HG03196 (cell line): ENCODE measurements at regions not wholly inside any gene's neighbourhood (a gene's known extent, or its start where the extent isn't known, plus 50 kb on each side); places are given as distances from the start of the nearest gene placed in this dataset.

Experiments used
- ATAC-seq: cut with Tn5 transposase; IDR thresholded peaks from one replicate; pipeline ENCODE4 v1.9.1; 2021; ENCODE audit not compliant: unreplicated experiment

DNA sequence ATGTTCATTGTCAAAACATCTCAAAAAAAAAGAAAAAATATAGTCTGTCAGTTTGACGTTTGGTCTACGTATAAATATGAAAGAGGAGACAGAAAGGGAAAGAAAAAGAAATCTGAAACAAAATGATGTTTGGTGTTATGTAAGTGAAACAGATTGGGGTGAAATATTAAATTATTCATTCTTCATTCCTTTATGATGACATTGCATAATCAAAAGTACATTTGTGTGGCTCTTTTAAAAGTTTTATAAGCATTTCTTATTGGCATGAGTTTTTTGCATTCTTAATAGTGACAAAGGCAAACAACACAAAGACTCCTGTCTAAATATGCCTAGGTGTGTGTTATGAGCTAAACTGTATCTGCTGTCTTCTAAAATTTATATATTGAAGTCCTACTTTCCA, 232.6 kb downstream of the EFNB2 start:
- no peak for ATAC-seq

GRCh38 chr13:106302011-106302410, 233.5 kb downstream of the EFNB2 start:
- no peak for ATAC-seq

- no peak for ATAC-seq
Observed at GRCh38 chr13:106299621-106300020, 235.8 kb downstream of the EFNB2 start.

DNA sequence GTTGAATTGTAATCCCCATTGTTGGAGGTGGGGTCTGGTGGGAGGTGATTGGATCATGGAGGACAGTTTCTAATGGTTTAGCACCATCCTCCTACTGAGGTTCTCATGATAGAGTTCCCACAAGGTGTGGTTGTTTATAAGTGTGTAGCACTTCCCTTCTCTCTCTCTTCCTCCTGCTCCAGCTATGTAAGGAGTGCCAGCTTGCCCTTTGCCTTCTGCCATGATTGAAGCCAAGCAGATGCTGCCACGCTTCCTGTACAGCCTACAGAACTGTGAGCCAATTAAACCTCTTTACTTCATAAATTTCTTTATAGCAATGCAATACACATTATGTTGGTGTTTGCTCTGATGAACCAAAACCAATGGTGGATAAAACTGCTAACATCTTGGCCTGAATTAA, 238.2 kb downstream of the EFNB2 start:
- ATAC-seq, result no peak

- no peak for ATAC-seq
Observed at GRCh38 chr13:106296723-106297122, 238.7 kb downstream of the EFNB2 start.

DNA sequence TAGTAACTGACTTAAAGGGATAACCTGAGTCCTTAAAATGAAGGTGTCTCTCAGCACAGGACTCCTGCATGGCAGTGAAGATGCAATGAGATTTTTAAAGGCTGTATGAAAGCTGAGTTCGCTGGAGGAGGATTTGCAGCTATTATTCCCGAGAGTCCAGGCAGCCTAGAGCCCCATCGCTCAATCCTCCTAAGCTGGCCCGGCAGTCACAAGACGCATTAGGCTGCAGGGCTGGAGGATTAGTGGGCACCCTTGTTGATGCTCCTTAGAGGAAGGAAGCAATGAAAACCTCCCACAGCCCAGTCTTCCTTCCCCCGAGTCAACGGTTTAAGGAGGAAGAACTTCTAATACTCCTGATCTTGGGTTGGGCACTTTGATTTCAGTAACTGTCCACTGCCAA, 239.5 kb downstream of the EFNB2 start:
- ATAC-seq, result no peak

DNA sequence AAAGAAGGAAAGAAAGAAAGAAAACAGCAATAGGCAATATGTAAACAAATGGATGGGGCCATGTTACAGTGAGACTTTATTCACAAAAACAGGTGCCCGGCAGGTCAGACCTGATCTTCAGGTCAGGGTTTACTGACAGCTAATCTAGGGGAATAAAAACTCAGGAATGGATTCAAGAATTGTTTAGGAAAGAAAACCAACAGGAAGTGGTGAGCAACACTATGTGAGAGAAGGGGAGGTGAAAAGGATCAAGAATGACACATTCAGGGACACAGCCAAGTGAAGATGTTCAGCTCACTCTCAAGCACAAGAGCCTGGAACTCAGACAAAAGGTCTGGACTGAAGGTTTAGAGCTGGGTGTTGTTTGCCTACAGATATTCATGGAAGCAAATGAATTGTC, 244.5 kb downstream of the EFNB2 start:
- ATAC-seq, result no peak

GRCh38 chr13:106287351-106287750, 248.1 kb downstream of the EFNB2 start:
- no peak for ATAC-seq

GRCh38 chr13:106286811-106287210, 248.7 kb downstream of the EFNB2 start:
- ATAC-seq, result no peak

- ATAC-seq, result no peak
Observed at GRCh38 chr13:106284358-106284757, 251.1 kb downstream of the EFNB2 start.

DNA sequence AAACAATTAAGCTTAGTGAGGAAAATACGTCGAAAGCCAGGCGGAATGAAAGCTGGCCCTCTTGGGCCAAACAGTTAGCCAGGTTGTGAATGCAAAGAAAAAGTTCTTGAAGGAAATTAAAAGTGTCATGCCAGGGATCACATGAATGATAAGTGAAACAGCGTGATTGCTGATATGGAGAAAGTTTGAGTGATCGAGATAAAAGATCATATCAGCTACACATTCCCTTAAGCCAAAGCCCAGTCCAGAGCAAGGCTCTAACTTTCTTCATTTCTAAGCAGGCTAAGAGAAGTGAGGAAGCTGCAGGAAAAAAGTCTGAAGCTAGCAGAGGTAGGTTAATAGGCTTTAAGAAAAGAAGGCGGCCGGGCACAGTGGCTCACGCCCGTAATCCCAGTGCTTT, 254.0 kb downstream of the EFNB2 start:
- no peak for ATAC-seq

- no peak for ATAC-seq
Observed at GRCh38 chr13:106277484-106278154, 257.8 kb downstream of the EFNB2 start.

DNA sequence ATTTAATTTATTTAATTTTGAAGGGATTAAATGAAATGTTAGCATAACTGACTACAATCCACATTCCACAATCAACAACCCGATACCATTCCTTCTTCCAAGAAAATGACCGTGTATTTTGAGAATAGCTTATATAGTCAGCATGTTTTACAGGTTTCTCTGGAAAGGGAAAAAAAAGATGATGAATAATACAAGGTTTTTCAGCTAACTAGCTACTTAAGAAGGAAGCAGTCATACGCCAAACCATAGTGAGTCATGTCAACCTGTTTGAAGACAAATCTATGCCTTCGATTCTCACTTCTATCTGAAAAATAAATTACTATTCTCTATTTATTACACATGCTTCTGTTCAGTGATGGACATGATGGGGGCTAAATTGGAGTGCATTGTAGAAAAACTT, 258.6 kb downstream of the EFNB2 start:
- ATAC-seq, result no peak

- no peak for ATAC-seq
Observed at GRCh38 chr13:106275446-106276032, 259.9 kb downstream of the EFNB2 start.

DNA sequence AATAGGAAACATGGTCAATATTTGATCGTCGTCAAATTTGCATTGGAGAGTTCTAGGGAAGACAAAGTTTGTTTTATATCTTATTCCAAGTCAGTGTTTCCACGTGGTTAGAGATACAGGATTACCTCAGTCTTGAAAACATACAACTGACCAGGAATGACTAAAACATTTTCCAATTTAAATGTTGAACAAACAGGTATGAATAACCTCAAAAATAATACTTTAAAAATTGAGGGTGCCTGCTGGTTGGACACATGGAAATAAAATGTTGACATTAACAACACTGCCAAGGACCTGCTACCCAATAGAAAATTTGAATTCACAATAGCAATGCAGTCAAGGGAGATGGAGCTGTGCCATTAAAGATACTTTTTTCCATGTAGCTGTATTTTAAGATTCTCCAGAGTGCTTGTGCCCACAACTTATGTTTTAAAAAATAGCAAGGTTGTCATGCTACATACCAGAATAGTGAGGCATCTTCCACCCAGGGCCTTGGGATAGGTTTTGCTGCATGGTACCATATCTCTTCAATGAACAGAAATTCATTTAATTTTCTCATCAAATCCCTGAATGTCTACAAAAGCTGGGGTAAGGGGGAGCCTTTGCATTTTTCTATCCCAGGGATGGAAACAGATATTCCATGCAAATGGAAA, 260.8 kb downstream of the EFNB2 start:
- no peak for ATAC-seq

DNA sequence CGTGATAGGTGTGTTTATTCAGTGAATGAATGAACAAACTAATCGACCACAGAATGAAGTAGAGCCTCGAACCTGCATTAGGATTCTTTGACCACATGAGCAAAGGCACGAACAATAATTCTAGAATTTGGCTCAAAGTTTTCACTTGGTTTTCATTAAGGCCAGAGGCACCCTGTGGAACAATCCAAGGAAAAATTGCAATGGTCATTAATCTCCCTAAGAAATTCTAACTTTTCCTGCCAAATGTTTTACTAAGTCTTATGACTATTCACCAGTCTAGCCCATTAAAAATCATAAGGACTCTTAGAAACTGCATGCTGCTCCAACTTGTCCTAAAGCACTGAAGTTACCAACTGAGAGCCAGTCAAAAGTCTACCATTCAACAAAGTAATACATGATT, 271.7 kb downstream of the EFNB2 start:
- no peak for ATAC-seq

DNA sequence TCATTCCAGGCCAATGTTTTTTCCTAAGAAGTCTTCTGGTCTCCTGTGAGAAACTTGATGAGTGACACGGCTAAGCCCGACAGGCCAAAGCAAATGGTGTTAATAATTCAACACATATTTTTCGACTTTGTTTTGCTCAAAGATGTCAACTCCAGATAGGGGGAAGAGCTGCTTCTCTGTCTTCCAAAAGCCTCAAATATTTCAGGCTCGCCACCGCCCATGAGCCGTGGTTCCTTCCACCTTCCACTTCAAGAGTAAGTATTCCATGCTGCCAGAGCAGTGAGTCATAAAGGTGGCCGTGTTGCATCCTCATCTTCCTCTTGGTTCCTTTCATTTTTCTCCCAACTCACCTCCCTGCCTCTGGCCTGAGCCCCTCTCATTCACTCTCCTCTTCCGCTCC, 272.6 kb downstream of the EFNB2 start:
- no peak for ATAC-seq

GRCh38 chr13:106261450-106261849, 274.0 kb downstream of the EFNB2 start:
- no peak for ATAC-seq

DNA sequence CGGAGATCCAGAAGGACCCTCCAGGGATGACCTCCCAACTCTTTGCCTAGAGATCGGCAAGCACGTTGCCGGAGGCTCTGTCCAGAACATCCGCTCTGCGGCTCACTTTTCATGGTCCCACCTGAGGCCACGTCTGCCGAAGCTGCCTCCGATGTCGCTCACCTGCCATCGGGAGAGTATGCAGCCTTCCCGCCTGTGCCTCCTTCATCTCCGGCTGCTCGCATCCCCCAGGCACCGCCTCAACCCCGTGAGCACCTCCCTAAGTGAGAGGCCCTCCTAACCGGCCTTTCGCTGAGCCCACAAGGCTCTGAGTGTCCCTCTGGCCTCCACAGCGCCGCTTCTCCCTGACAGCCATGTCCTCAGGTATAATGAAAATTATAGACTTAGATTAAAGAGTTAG, 275.1 kb downstream of the EFNB2 start:
- ATAC-seq, result no peak

GRCh38 chr13:106259928-106260327, 275.5 kb downstream of the EFNB2 start:
- no peak for ATAC-seq

DNA sequence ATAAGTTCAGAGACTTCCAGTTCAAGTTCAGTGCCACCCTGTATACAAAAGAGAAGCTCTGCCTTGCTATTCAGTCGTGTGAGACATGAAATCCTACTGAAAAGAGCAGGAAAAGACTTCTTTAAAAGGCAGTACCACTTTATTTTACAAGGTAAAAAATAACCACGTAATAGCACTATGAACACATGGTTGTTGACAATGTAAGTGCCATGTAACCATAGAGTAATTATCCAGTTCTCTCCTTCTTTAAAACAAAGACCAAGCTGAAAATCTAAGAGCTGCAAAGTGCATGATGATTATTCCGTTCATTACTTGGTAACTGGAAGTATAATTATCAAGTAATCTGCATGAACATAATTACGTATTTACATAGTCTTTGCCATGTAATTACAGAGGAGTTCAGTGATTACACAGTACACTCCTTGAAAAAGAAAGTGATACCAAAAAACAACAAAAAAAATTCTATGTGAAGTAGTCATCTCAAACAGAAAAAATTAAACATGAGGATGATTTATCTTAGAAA, 288.7 kb downstream of the EFNB2 start:
- ATAC-seq, result no peak

DNA sequence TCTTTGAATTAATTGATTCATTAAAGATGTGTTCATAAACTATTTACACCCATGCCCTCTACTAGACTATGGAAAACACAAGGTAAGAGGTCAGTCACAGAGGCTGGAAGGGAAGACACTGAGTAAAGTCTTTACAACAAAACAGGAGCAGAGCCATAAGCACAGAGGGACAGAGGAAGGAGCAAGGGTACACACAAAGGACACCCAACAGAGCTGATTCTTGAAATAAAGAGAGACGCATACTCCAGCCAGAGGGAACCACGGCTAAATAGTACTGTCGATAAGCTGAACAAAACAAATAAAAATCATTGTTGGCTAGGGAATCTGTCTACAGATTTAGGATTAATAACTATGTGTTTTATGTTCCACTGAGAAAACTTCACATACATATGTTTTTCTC, 289.2 kb downstream of the EFNB2 start:
- no peak for ATAC-seq
